ENCODE measurements at regions not wholly inside any gene's neighbourhood (a gene's known extent, or its start where the extent isn't known, plus 50 kb on each side); places are given as distances from the start of the nearest gene placed in this dataset.
A peak's percentile ranks its signal among the peaks of the same experiment; 100 is the strongest.

DNA sequence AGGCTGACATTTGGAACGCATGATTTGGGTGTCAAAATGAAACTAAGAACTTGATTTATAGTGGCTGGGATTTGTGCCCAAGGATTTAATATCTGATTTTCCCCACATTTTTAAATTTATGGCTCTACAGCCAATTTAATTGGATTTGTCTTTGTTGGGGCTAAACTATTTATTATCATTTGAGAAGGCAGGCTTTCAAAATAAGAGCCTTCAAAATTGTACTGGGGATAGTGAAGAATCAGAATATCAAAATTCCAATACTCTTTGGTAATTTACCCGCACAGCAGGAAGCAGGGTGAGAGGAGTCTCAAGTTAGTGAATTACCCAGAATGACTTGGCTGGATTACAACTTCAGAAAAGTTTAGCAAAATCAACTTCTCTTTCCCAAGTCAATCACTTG is 278.1 kb downstream of the LRATD1 start:
- Histone ChIP-seq H3K27ac (no peak overlapping the region), H3K27me3 (no peaks in the 10 kb centered on the region), H3K4me3 (no peak overlapping the region), H3K36me3 (replicated peaks in 1 of 2; ENCODE audit: insufficient read depth in 1 of 2, low read depth in 2 of 2) (no peaks in the 10 kb centered on the region), H3K9me3 (no peaks in the 10 kb centered on the region), H3K4me1 (peaks cover 21% of the 10 kb centered on the region)
- intact Hi-C loops (cut with DNase I) = no loop called here
- TF ChIP-seq POLR2A (IDR thresholded peaks at IDR 0.05) = no peak
- TF ChIP-seq, protein P1, sequence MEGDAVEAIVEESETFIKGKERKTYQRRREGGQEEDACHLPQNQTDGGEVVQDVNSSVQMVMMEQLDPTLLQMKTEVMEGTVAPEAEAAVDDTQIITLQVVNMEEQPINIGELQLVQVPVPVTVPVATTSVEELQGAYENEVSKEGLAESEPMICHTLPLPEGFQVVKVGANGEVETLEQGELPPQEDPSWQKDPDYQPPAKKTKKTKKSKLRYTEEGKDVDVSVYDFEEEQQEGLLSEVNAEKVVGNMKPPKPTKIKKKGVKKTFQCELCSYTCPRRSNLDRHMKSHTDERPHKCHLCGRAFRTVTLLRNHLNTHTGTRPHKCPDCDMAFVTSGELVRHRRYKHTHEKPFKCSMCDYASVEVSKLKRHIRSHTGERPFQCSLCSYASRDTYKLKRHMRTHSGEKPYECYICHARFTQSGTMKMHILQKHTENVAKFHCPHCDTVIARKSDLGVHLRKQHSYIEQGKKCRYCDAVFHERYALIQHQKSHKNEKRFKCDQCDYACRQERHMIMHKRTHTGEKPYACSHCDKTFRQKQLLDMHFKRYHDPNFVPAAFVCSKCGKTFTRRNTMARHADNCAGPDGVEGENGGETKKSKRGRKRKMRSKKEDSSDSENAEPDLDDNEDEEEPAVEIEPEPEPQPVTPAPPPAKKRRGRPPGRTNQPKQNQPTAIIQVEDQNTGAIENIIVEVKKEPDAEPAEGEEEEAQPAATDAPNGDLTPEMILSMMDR (IDR thresholded peaks at IDR 0.05) = no peak
- peak; percentile 45 for ATAC-seq
- DNase-seq = no peak
- 34 to 40% methylated on average over 2 of the region's 2 CpGs for WGBS, 2 donors

DNA sequence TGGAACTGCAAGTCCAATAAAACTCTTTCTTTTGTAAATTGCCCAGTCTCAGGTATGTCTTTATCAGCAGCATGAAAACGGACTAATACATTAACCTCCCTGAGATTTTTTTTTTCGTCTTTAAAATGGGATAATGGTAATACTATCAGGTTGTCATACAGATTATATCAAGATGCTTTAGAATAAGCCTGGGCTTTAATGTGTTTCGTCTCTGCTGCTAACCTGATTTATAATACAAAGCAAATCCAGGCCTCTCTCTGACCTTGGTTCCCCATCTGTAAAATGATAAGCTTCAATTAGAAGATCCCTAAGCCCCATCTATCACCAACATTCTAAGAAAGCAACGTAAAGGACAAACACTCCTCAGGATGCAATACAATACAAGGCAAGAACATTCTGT is 283.5 kb downstream of the LRATD1 start:
- Histone ChIP-seq H3K27ac (no peak overlapping the region), H3K27me3 (no peaks in the 10 kb centered on the region), H3K9me3 (no peaks in the 10 kb centered on the region), H3K4me1 (peaks cover 17% of the 10 kb centered on the region), H3K4me3 (no peak overlapping the region), H3K36me3 (replicated peaks in 1 of 2; ENCODE audit: insufficient read depth in 1 of 2, low read depth in 2 of 2) (no peaks in the 10 kb centered on the region)
- ATAC-seq = no peak
- no peak for DNase-seq
- TF ChIP-seq, protein P1 (IDR thresholded peaks at IDR 0.05) = no peak
- TF ChIP-seq POLR2A (IDR thresholded peaks at IDR 0.05) = no peak
- intact Hi-C loops (cut with DNase I) = no loop called here
- WGBS, 2 donors = 71 to 72% methylated on average over 4 of the region's 4 CpGs

DNA sequence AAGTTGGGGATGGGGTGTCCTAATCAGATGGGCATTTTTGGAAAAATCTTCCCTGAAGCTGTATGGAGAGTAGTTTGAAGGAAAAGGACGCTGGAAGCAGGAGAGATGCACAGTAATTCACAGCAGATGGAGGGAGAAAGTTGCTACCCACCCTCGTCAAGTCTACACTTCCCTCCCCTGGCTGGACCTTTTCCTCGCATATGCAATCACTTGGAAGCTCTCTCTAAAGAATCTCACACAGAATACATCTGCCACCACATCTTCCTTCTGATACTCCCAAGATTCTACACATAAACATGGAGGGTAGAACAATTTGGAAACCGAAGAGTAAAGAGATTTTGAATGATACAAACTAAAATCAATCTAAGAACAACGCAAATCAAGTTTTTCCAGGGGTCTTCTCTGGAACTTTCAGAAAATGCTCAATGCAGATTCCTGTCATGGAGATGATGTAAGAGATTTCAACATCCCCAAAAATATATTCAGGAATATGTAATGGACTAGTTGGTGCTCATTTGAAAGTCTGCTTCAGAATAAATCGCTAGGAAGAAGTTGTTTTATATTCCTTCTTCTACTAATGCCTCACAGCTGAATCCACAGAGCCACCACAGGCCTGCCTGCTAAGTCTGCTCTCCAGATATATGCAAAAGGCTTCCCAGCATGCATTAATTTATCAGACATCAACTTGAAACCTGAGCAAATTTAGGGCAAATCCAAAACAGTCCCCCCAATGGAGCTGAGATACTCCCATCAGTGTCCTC is 291.5 kb downstream of the LRATD1 start:
- intact Hi-C loops (cut with DNase I) = no loop called here
- Histone ChIP-seq H3K4me3 (no peak overlapping the region), H3K9me3 (no peaks in the 10 kb centered on the region), H3K27ac (no peak overlapping the region), H3K36me3 (replicated peaks in 1 of 2; ENCODE audit: insufficient read depth in 1 of 2, low read depth in 2 of 2) (no peaks in the 10 kb centered on the region), H3K4me1 (peaks cover 6% of the 10 kb centered on the region), H3K27me3 (no peaks in the 10 kb centered on the region)
- ATAC-seq = no peak
- no peak for DNase-seq
- 81 to 85% methylated on average over 6 of the region's 6 CpGs for WGBS, 2 donors
- TF ChIP-seq POLR2A (IDR thresholded peaks at IDR 0.05) = no peak
- TF ChIP-seq, protein P1 (IDR thresholded peaks at IDR 0.05) = no peak

DNA sequence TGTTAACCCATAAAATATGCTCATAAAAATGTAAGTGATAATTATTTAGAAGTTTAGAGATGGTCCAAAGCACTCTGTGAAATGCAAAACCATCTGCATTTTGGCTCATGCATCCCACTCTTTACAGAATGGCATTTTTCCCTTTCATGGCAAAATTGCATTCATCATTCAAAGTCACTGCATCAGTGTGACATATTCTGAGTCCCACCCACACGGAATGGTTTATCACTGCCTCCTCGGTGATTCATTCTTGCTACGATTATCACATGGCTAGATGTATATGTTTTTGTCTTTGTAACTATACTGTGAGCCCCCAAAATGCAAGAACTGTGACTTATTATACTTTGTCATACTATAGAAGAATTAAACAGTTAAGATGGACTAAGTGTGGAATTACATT is 293.0 kb downstream of the LRATD1 start:
- ATAC-seq (no peak), DNase-seq (no peak)
- H3K36me3 ChIP-seq (replicated peaks in 1 of 2; ENCODE audit: insufficient read depth in 1 of 2, low read depth in 2 of 2) = no peaks in the 10 kb centered on the region
- 93% methylated on average over 3 of the region's 3 CpGs for WGBS, 2 donors
- TF ChIP-seq, protein P1 (IDR thresholded peaks at IDR 0.05) = no peak
- TF ChIP-seq POLR2A (IDR thresholded peaks at IDR 0.05) = no peak
- no peak overlapping the region for H3K4me3 ChIP-seq
- H3K4me1 ChIP-seq = peaks cover 6% of the 10 kb centered on the region
- no peak overlapping the region for H3K27ac ChIP-seq
- intact Hi-C loops (cut with DNase I) = no loop called here
- no peaks in the 10 kb centered on the region for H3K27me3 ChIP-seq
- no peaks in the 10 kb centered on the region for H3K9me3 ChIP-seq

DNA sequence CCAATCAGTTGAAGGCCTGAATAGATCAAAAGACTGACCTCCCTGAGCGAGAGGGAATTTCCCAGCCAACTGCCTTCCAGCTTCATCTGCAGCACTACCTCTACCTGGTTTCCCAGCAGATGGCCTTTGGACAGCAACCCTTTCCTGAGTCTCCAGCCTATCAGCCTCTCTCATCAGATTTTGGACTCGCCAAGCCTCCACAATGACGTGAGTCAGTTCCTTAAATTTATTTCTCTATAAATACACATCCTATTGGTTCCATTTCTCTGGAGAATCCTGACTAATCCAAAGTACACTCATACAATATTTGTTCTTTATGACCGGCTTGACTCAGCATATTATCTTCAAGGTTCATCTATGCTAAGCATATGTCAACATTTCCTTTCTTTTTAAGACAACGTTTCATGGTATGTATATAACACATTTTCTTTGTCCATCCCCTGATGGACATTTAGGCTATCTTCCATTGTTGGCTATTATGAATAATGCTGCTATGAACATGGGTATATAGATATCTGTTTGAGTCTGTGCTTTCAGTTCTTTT is 294.6 kb downstream of the LRATD1 start:
- DNase-seq = no peak
- WGBS, 2 donors = 49 to 61% methylated on average over 5 of the region's 5 CpGs
- Histone ChIP-seq H3K4me1 (peaks cover 6% of the 10 kb centered on the region), H3K9me3 (no peaks in the 10 kb centered on the region), H3K27ac (no peak overlapping the region), H3K27me3 (no peaks in the 10 kb centered on the region), H3K4me3 (no peak overlapping the region), H3K36me3 (replicated peaks in 1 of 2; ENCODE audit: insufficient read depth in 1 of 2, low read depth in 2 of 2) (no peaks in the 10 kb centered on the region)
- intact Hi-C loops (cut with DNase I) = no loop called here
- no peak for TF ChIP-seq POLR2A (IDR thresholded peaks at IDR 0.05)
- TF ChIP-seq, protein P1 (IDR thresholded peaks at IDR 0.05) = no peak
- ATAC-seq = no peak
